Erythroblast (primary cell): ENCODE measurements at regions not wholly inside any gene's neighbourhood (a gene's known extent, or its start where the extent isn't known, plus 50 kb on each side); places are given as distances from the start of the nearest gene placed in this dataset.

ENCODE experiments used
- DNase-seq, 2 experiments: peaks; one replicate each; lab custom pipeline; 2025; lab: John Stamatoyannopoulos, UW
- GATA1 ChIP-seq: IDR thresholded peaks from 2 replicates; pipeline ENCODE4 v1.6.1; 2011; ENCODE audit warnings: low read depth, mild to moderate bottlenecking, control low read depth, low read length, moderate library complexity
- POLR2A ChIP-seq: IDR thresholded peaks from 2 replicates; pipeline ENCODE4 v1.6.1; 2011; ENCODE audit warnings: mild to moderate bottlenecking, low read length

DNA sequence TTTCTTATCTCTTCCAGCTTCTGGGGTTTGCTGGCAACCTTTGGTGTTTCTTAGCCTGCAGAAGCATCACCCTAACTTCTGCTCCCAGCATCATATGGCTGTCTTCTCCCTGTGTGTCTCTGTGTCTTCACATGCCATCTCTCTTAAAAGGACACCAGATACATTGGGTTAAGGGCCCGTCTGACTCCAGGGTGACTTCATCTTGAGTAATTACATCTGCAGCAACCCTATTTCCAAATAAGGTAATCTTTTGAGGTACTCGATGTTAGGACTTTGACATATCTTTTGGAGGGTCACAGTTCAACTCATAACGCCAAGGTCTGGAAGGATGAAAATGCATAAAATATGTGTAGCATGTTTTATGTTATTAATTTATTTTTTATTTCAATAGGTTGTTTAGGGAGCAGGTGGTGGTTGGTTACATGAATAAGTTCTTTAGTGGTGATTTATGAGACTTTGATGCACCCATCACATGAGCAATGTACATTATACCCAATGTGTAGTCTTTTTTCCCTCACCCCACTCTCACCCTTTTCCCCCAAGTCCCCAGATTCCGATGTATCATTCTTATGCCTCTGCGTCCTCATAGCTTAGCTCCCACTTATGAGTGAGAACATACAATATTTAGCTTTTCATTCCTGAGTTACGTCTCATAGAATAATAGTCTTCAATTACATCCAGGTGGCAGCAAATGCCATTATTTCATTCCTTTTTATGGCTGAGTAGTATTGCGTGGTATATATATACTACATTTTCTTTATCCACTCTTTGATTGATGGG lies 131.1 kb downstream of the TBXT start:
- DNase-seq: no peak
- TF ChIP-seq POLR2A (no peak), GATA1 (no peak)

DNA sequence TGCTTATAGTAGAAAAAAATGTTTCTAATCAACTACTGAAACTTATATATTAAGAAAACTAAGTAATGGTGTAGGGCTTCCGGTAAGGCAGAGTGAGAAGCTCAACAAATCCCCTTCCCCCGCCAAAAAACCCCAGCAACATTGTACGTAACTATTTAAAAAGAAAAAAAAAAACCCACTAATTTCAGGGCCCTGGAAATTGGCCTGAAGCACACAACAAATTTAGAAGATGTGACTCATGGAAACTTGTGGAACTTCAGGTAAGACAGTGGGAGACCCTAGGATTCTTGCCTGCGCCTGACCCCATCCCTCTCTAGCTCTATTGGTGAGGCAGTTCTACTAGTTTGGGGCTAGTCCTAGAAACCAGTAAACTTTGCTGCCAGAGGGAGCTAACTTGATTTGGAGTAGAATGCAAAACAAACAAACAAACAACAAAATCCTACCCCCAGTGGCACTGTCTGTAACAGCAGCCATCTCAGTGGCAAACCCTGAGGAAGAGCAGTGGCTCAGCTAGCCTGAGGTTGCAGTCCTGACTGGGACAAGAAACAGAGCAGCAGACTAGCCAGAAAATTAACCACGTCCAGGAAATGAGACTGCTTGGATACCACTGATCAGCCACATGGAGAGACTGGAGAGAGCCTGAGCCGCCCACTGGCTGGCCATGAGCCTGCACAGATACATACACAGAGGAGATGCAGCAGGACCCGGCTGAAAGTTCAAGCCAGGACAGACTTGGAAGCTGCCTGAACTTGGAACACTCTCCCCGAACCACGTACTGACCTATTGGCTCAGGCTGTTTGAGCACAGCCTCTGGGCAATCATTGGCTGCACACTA lies 135.1 kb downstream of the TBXT start:
- TF ChIP-seq GATA1 (no peak), POLR2A (no peak)
- no peak for DNase-seq

DNA sequence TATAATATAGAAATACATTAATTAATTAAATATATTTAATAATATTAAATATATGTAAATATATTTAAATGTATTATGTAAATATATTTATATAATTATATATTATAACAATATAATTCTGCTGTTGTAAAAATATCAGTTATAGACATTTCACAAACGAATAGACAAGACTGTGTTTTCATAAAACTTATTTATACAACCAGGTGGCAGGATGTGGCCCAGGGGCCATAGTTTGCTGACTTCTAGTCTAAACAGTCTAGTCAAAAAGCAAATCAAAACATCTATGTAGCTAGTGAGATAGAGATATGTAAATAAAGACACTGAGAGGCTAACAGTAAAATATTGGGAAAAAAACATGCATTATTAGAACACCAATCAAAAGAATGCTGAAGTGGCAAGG lies 136.4 kb downstream of the TBXT start:
- TF ChIP-seq GATA1 (no peak), POLR2A (no peak)
- no peak for DNase-seq

DNA sequence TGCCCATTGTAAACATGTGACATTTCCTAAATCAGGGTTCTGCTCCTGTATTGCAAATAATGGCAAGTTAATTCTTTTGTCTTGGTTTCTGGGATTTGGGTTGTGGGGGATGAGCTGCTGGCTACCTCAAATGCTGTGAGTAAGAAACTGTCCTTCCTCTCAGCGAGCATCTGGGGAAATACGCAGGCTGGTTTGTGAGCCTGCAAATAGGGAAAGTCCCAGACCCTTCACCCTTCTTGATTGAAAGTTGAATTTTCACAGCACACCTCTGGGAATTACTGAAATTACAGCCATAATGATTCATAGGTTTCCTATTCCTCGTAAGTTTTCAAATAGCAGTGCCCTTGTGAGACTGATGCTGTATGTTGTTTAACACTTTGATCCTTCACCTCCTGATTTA lies 138.1 kb downstream of the TBXT start:
- DNase-seq: no peak

DNA sequence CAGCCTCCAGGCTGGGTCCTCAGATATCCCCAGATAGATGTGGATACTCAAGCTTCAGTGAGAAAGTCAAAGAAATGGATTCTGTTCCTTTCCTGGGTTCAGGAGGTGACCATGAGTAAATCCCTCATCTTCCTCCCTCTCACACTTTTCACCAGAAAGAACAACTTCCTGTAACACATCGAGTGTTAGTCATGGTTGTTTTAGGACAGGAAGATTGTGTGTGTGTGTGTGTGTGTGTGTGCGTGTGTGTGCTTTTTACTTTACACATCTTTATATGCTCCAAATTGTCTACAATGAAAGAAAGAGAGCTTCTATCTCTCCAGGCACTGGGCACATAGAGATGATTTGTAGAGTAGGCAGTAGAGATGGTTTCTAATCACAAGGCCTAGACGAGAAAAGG lies 139.9 kb downstream of the TBXT start:
- no peak for DNase-seq
- TF ChIP-seq POLR2A: no peak
- TF ChIP-seq GATA1: no peak

More for the DNA sequence above, 138.1 kb downstream of the TBXT start:
- TF ChIP-seq POLR2A: no peak
- no peak for TF ChIP-seq GATA1

DNA sequence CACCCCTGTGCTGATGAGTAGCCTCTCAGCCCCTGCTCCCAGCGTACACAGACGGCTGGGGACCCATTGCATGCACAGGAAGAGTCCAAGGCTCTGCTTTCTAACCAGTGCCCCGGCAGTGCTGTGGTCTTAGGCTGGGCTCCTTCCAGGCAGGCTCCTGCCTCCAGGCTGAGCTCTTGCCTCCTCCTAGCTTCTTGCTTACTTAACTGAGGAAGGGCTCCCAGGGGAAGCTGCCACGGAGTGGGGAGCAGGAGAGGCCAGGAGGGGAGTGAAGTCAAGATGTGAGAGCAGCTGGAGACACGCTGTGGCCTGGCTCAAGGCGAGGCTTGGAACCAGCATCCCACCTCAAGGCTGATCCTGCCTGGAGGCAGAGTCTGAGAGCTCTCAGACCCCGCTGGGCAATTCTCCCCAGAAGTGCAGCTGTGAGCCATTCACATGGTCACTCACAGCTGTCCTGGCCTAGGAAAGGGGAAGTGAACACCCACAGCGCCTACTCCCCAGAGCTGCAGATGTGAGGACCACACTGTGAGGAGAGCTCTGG lies 141.0 kb downstream of the TBXT start:
- DNase-seq: no peak
- TF ChIP-seq GATA1: no peak
- no peak for TF ChIP-seq POLR2A

DNA sequence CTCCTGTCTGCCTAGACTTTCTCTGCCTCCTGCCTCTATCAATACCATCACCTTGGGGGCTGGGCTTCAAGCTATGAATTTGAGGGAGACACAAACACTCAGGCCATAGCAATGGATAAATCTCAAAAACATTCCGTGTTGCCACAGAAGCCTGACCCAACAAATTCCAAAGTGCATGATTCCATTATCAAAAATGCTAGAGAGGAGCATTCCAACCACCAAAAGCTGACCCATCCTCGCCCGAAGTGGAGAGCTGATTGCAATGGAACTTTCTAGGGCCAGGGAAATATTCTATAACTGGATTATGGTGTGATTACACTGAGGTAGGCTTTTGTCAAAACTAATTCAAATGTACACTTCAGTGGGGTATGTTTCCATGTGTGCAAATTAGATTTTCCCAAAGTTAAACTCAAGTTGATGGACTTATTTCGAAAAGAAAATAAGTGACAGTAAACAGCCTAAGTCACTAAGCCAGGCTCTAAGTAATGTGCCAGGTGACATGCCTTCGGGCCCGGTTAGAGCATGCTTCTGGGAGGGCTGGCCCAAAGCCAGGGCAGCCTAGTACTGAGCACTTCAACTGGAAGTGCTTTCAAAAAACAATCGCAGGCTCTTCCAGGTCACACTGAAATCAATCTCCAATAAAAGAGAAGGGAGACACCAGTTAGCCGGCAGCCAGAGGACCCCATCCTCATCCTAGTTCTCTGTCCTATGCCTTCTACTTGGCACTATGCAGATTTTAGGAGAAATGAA lies 142.3 kb downstream of the TBXT start:
- TF ChIP-seq POLR2A: no peak
- no peak for TF ChIP-seq GATA1

DNA sequence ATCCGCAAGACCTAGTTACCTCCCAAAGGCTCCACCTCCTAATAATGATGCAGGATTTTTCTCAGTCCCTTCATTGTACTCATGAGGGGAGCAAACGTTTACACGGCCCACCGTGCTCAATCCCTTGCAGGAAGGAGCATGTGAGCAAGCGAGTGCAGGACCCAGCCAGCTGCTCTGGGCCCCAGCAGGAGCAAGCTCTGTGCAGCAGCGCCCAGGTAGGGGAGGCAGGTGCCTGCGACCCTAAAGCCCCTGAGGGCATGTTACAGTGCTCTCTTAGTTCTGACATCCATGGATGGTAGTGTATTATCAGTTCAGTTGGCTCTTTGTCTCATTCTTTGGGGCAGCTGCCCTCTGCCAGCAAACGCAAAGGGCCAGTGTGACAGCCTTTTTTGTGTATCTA lies 143.4 kb downstream of the TBXT start:
- no peak for DNase-seq
- TF ChIP-seq GATA1: no peak
- no peak for TF ChIP-seq POLR2A

More for the DNA sequence above, 142.3 kb downstream of the TBXT start:
- no peak for DNase-seq

DNA sequence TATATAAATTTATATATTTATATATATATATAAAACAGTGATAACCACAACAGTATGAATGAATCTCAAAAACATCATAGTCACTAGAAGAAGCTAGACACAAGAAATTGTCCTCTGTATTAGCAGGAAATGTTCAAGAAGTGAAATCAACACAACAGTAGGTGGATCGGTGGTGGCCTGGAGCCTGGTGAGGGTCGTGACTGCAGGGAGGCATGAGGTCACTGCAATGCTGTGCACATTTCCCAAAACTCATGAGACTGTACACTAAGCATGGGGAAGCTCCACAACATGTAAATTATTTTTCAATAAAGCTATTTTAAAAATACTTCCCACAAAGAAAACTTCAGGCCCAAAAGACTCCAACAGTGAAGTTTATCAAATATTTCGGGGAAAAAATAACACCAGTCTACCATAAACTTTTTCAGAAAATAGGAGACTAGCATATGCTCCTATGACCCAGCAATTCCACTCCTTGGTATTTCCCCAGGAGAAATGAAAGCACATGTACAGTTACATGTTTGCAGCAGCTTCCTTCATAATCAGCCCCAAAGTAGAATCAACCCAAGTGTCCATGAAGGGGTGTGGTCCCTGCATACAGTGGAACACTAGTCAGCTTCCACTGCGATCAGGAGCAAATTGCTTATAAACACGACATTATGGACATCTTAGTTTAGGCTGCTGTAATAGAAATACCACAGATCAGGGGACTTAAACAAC lies 144.2 kb downstream of the TBXT start:
- TF ChIP-seq POLR2A (no peak), GATA1 (no peak)
- DNase-seq: no peak

DNA sequence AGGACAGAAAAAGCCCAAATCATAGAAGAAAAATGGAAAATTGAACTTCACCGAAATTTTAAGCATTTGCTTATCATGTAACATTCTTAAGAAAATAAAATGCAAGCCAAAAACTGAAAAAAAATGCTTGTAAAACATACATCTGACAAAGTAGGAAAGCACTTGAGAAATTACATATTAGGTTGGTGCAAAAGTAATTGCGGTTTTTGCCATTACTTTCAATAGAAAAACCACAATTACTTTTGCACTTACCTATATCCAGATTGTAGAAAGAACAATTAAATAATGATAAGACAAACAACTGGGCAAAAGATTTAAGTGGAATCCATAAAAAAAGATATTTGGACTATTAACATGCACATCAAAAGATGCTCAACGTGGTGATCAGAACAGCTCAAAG lies 146.2 kb downstream of the TBXT start:
- no peak for DNase-seq
- TF ChIP-seq GATA1 (no peak), POLR2A (no peak)

DNA sequence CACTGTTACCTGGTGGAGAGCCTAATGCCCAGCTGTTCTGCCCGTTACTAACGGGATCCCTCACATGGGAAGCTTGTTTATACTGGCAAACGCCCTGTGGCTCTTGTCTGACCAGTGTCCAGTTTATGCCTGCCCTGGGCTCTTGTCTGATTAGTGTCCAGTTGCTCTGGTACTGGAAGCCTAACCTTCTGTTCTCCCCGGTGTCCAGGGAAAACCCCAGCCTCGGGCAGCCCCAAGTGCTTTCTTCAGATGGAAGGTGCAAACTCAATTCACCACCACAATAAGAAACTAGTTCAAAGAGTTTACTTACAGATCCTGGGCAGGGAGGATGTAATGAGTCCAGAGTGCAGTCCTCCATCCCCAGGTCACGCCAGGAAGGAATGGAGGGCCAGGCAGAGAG lies 148.4 kb downstream of the TBXT start:
- DNase-seq: no peak
- no peak for TF ChIP-seq GATA1
- no peak for TF ChIP-seq POLR2A

DNA sequence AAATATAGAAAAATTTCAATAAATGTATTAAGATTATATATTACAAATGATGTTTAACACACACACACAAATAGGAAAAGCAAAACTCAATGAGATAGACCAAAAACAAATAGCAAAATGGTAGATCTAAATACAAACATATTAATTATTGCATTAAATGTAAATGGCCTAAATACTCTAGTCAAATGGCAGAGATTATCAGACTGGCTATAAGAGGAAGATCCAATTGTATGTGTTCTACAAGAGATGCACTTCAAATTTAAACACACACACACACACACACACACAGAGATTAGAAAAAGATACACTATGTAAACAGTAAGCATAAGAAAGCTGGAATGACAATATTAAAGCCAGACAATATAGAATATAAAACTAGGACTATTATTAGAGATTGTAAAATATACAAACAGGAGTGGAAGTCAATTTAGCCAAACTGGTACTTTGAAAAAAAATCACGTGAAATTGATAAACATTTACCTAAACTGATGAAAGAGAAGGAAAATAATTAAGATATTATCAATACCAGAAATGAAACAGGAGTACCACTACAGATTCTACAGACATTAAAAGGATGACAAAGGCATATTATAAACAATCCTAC lies 150.5 kb downstream of the TBXT start:
- TF ChIP-seq POLR2A: no peak
- no peak for TF ChIP-seq GATA1
- DNase-seq: no peak
